Loucy (cell line): ENCODE measurements at regions not wholly inside any gene's neighbourhood (a gene's known extent, or its start where the extent isn't known, plus 50 kb on each side); places are given as distances from the start of the nearest gene placed in this dataset.

ENCODE experiments used
- EZH2phosphoT487 ChIP-seq: fragments of 200-600 bp; IDR thresholded peaks from 2 replicates; pipeline ENCODE4 v1.6.1; 2018; ENCODE audit warnings: antibody characterized with exemption, mild to moderate bottlenecking, moderate library complexity, borderline replicate concordance
- TF ChIP-seq, protein P1 (sequence below): fragments of 200-600 bp; sonication (generic); conservative IDR thresholded peaks from 2 replicates; pipeline ENCODE4 v1.5.1; 2014; ENCODE audit warnings: mild to moderate bottlenecking, antibody characterized with exemption, low read length

DNA sequence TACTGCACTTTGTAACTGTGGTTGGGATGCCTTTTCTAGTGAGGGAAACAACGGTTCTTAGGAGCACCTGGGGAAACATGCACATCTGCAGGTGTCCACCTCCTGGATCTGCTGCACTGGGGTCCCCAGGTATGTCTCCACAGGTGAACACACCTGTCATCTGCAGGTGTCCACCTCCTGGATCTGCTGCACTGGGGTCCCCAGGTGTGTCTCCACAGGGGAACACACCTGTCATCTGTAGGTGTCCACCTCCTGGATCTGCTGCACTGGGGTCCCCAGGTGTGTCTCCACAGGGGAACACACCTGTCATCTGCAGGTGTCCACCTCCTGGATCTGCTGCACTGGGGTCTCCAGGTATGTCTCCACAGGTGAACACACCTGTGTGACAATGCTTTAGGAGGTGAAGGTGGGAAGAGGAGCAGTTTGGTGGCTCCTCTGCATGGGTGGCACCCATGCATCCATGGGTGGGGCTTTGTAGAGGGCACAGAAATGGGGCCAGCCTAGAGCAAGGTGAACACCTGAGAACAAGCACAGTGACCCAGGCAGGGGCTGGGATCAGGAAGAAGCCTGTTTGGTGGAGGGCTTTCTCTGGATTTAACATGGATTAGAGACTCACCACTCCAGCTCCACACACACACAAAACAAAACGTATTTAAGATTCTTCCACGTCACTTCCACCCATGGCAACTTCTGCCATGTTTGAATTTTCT is 206.0 kb upstream of the CDH4 start:
- TF ChIP-seq, protein P1, sequence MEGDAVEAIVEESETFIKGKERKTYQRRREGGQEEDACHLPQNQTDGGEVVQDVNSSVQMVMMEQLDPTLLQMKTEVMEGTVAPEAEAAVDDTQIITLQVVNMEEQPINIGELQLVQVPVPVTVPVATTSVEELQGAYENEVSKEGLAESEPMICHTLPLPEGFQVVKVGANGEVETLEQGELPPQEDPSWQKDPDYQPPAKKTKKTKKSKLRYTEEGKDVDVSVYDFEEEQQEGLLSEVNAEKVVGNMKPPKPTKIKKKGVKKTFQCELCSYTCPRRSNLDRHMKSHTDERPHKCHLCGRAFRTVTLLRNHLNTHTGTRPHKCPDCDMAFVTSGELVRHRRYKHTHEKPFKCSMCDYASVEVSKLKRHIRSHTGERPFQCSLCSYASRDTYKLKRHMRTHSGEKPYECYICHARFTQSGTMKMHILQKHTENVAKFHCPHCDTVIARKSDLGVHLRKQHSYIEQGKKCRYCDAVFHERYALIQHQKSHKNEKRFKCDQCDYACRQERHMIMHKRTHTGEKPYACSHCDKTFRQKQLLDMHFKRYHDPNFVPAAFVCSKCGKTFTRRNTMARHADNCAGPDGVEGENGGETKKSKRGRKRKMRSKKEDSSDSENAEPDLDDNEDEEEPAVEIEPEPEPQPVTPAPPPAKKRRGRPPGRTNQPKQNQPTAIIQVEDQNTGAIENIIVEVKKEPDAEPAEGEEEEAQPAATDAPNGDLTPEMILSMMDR, result no peak
- TF ChIP-seq EZH2phosphoT487, result no peak
